HG03571 (cell line): ENCODE measurements at regions not wholly inside any gene's neighbourhood (a gene's known extent, or its start where the extent isn't known, plus 50 kb on each side); places are given as distances from the start of the nearest gene placed in this dataset.

Experiments used
- ATAC-seq: cut with Tn5 transposase; IDR thresholded peaks from one replicate; pipeline ENCODE4 v1.9.1; 2021; ENCODE audit not compliant: unreplicated experiment

DNA sequence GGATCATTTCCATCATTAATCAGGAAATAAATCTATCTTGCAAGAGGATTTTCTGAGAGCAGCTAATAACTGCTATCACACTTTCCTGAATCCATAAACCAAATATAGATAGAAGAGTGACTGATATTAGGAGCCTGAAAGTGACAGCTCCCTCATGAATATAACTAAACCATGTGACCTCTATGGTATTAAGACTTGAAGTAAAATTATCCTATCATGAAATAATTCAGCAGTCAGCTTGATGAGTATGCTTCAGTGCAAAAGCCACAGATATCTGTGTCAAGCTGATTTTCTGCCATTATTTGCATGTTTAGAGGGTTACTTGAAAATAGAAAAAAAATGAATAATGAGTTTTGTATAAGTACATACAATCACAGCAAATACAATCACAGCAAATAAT lies 80.1 kb upstream of the PPP1R3A start:
- ATAC-seq: no peak

- ATAC-seq: no peak
These were observed 77.6 kb upstream of the PPP1R3A start for GRCh38 chr7:113996405-113996804.

- no peak for ATAC-seq
These were observed 67.4 kb upstream of the PPP1R3A start for GRCh38 chr7:113986216-113986615.

GRCh38 chr7:113976508-113976907 lies 57.7 kb upstream of the PPP1R3A start:
- no peak for ATAC-seq

DNA sequence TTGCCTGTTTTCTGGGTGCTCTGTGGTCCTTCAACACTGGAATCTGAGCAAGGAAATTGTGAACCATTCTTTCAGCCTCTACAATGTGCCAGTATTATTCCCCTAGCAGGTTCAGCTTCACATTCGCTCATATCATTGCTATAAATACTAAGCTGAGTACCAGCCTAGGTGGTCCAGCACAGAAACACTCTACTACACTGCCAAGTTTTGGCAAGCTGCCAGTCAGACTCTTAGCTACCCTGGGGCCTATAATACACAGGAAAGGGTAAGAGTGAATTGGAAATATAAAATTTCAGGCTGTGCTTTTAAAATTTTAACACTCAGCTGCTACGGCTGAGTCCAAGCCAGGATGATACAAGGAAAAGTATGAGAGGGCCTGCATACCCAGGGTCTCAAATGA lies 49.9 kb upstream of the PPP1R3A start:
- no peak for ATAC-seq
